MM.1S (cell line): ENCODE measurements at regions not wholly inside any gene's neighbourhood (a gene's known extent, or its start where the extent isn't known, plus 50 kb on each side); places are given as distances from the start of the nearest gene placed in this dataset.
"Not testable (repeated sequence)": the region's sequence is repeated elsewhere in the genome, so short reads cannot be mapped to it uniquely, and the experiment has no call there.

Experiments
- DNase-seq: peaks from one replicate; pipeline ENCODE4 v3.0.0-alpha.2; 2015
- H2AFZ ChIP-seq: fragments of 300-600 bp; sonication (generic); 2 replicates; pipeline ENCODE4 v1.6.0; 2016; ENCODE audit warnings: antibody characterized with exemption, low read length
- H3F3A ChIP-seq: fragments of 300-600 bp; sonication (generic); 2 replicates; pipeline ENCODE4 v1.6.1; 2016; ENCODE audit warnings: mild to moderate bottlenecking, antibody characterized with exemption, low read length, moderate library complexity, mixed read lengths; ENCODE audit not compliant: insufficient read depth
- H3K27ac ChIP-seq: fragments of 300-600 bp; sonication (generic); 2 replicates; pipeline ENCODE4 v1.5.1; 2016; ENCODE audit warnings: mild to moderate bottlenecking, low read length
- H3K27me3 ChIP-seq: fragments of 300-600 bp; sonication (generic); replicated peaks from 2 replicates; pipeline ENCODE4 v1.6.0; 2016; ENCODE audit warnings: low read length; ENCODE audit not compliant: insufficient read depth
- H3K36me3 ChIP-seq: fragments of 300-600 bp; sonication (generic); replicated peaks from 2 replicates; pipeline ENCODE4 v1.6.1; 2016; ENCODE audit warnings: mild to moderate bottlenecking, low read length, mixed read lengths; ENCODE audit not compliant: insufficient read depth
- H3K4me1 ChIP-seq: fragments of 300-600 bp; sonication (generic); 2 replicates; pipeline ENCODE4 v1.6.1; 2016; ENCODE audit warnings: low read length, mixed read lengths
- H3K4me2 ChIP-seq: fragments of 300-600 bp; sonication (generic); 2 replicates; pipeline ENCODE4 v1.6.0; 2016; ENCODE audit warnings: low read depth, low read length
- H3K4me3 ChIP-seq: fragments of 300-600 bp; sonication (generic); 2 replicates; pipeline ENCODE4 v1.5.1; 2016; ENCODE audit warnings: low read length, mixed read lengths
- H3K79me2 ChIP-seq: fragments of 300-600 bp; sonication (generic); 2 replicates; pipeline ENCODE4 v1.6.1; 2016; ENCODE audit warnings: mixed run types, low read length, mixed read lengths
- H3K9ac ChIP-seq: fragments of 300-600 bp; sonication (generic); 2 replicates; pipeline ENCODE4 v1.6.1; 2016; ENCODE audit warnings: low read length, mixed read lengths
- H3K9me2 ChIP-seq: fragments of 300-600 bp; sonication (generic); replicated peaks from 2 replicates; pipeline ENCODE4 v1.6.1; 2016; ENCODE audit warnings: mild to moderate bottlenecking, low read length, mixed read lengths; ENCODE audit not compliant: insufficient read depth
- H3K9me3 ChIP-seq: fragments of 300-600 bp; sonication (generic); replicated peaks from 2 replicates; pipeline ENCODE4 v1.6.1; 2016; ENCODE audit warnings: mild to moderate bottlenecking, low read length, mixed read lengths; ENCODE audit not compliant: insufficient read depth
- H4K20me1 ChIP-seq: fragments of 300-600 bp; sonication (generic); 2 replicates; pipeline ENCODE4 v1.6.1; 2016; ENCODE audit warnings: mild to moderate bottlenecking, low read length, moderate library complexity, mixed read lengths; ENCODE audit not compliant: insufficient read depth
- CTCF ChIP-seq: fragments of 300-600 bp; sonication (generic); IDR thresholded peaks from 2 replicates; pipeline ENCODE4 v1.5.1; 2016; ENCODE audit warnings: antibody characterized with exemption, low read length, mixed read lengths
- EZH2 ChIP-seq: fragments of 300-600 bp; sonication (generic); optimal IDR thresholded peaks from 2 replicates; pipeline ENCODE3; 2017; ENCODE audit warnings: low read depth, mild to moderate bottlenecking, antibody characterized with exemption, low read length, mixed read lengths
- EZH2phosphoT487 ChIP-seq: fragments of 300-600 bp; sonication (generic); IDR thresholded peaks from 2 replicates; pipeline ENCODE4 v1.6.1; 2018; ENCODE audit warnings: antibody characterized with exemption, low read length

- no peaks in the 10 kb centered on the region for H3K4me1 ChIP-seq
- H3K4me2 ChIP-seq: no peak overlapping the region
- no peak for DNase-seq
- no peaks in the 10 kb centered on the region for H3K9me2 ChIP-seq
- H4K20me1 ChIP-seq: no peaks in the 10 kb centered on the region
- H3K79me2 ChIP-seq: no peaks in the 10 kb centered on the region
- H3F3A ChIP-seq: no peaks in the 10 kb centered on the region
- H3K9me3 ChIP-seq: no peaks in the 10 kb centered on the region
- TF ChIP-seq CTCF (no peak), EZH2 (no peak), EZH2phosphoT487 (no peak)
- no peaks in the 10 kb centered on the region for H3K27me3 ChIP-seq
- H3K27ac ChIP-seq: no peak overlapping the region
- no peak overlapping the region for H3K4me3 ChIP-seq
- H3K36me3 ChIP-seq: no peaks in the 10 kb centered on the region
- no peak overlapping the region for H2AFZ ChIP-seq
- H3K9ac ChIP-seq: no peak overlapping the region
Measured at GRCh38 chr1:115530407-115530806, 111.4 kb upstream of the VANGL1 start.

GRCh38 chr1:115529216-115529897, 112.4 kb upstream of the VANGL1 start:
- TF ChIP-seq EZH2phosphoT487: no peak
- no peak for TF ChIP-seq CTCF
- no peak for TF ChIP-seq EZH2
- no peaks in the 10 kb centered on the region for H3K27me3 ChIP-seq
- no peak overlapping the region for H3K9ac ChIP-seq
- H3F3A ChIP-seq: no peaks in the 10 kb centered on the region
- H2AFZ ChIP-seq: no peak overlapping the region
- no peak overlapping the region for H3K4me3 ChIP-seq
- no peaks in the 10 kb centered on the region for H3K4me1 ChIP-seq
- no peaks in the 10 kb centered on the region for H3K9me2 ChIP-seq
- no peak overlapping the region for H3K4me2 ChIP-seq
- no peak for DNase-seq
- H3K79me2 ChIP-seq: no peaks in the 10 kb centered on the region
- H3K9me3 ChIP-seq: no peaks in the 10 kb centered on the region
- H4K20me1 ChIP-seq: no peaks in the 10 kb centered on the region
- no peaks in the 10 kb centered on the region for H3K36me3 ChIP-seq
- H3K27ac ChIP-seq: no peak overlapping the region

- not testable (repeated sequence) for H3K79me2 ChIP-seq, DNase-seq, H3K4me3 ChIP-seq, H2AFZ ChIP-seq, H3K27me3 ChIP-seq, H3F3A ChIP-seq, H3K9me3 ChIP-seq, H3K36me3 ChIP-seq, H3K9ac ChIP-seq, H4K20me1 ChIP-seq, H3K27ac ChIP-seq, H3K4me1 ChIP-seq, H3K4me2 ChIP-seq, H3K9me2 ChIP-seq
Measured at GRCh38 chr1:115528336-115528735, 113.4 kb upstream of the VANGL1 start.

- no peak overlapping the region for H2AFZ ChIP-seq
- H3K4me3 ChIP-seq: no peak overlapping the region
- no peak overlapping the region for H3K4me2 ChIP-seq
- no peaks in the 10 kb centered on the region for H3K79me2 ChIP-seq
- no peaks in the 10 kb centered on the region for H3K9me2 ChIP-seq
- no peaks in the 10 kb centered on the region for H3K27me3 ChIP-seq
- no peaks in the 10 kb centered on the region for H3K4me1 ChIP-seq
- H3F3A ChIP-seq: no peaks in the 10 kb centered on the region
- no peaks in the 10 kb centered on the region for H3K36me3 ChIP-seq
- DNase-seq: no peak
- H3K9ac ChIP-seq: no peak overlapping the region
- H3K9me3 ChIP-seq: no peaks in the 10 kb centered on the region
- no peaks in the 10 kb centered on the region for H4K20me1 ChIP-seq
- no peak for TF ChIP-seq EZH2
- no peak for TF ChIP-seq CTCF
- TF ChIP-seq EZH2phosphoT487: no peak
- no peak overlapping the region for H3K27ac ChIP-seq
Measured at GRCh38 chr1:115527746-115528145, 114.0 kb upstream of the VANGL1 start.
